Choroid plexus epithelial cell (primary cell): ENCODE measurements at regions not wholly inside any gene's neighbourhood (a gene's known extent, or its start where the extent isn't known, plus 50 kb on each side); places are given as distances from the start of the nearest gene placed in this dataset.
A peak's percentile ranks its signal among the peaks of the same experiment; 100 is the strongest.

ENCODE experiments used
- DNase-seq: peaks from one replicate; pipeline ENCODE4 v3.0.0-alpha.2; 2010; ENCODE audit warnings: low read depth
- H3K4me3 ChIP-seq: 2 replicates; pipeline ENCODE4 v1.5.1; 2011; ENCODE audit warnings: low read depth, mild to moderate bottlenecking, control low read depth, low read length, moderate library complexity
- CTCF ChIP-seq: conservative IDR thresholded peaks from 2 replicates; pipeline ENCODE4 v1.5.1; 2011; ENCODE audit warnings: low read depth, mild to moderate bottlenecking, control low read depth, inconsistent platforms, low read length, moderate library complexity

- no peak overlapping the region for H3K4me3 ChIP-seq
- peak; percentile 6 for TF ChIP-seq CTCF
- DNase-seq, result no peak
Observed at GRCh38 chr4:144572660-144573059, 73.3 kb upstream of the HHIP start.

GRCh38 chr4:144574000-144574399, 72.0 kb upstream of the HHIP start:
- no peak for DNase-seq
- TF ChIP-seq CTCF, result no peak
- no peak overlapping the region for H3K4me3 ChIP-seq

GRCh38 chr4:144574509-144574908, 71.4 kb upstream of the HHIP start:
- no peak for DNase-seq
- TF ChIP-seq CTCF, result no peak
- no peak overlapping the region for H3K4me3 ChIP-seq

- no peak for DNase-seq
- TF ChIP-seq CTCF, result peak; percentile 34
- H3K4me3 ChIP-seq, result no peak overlapping the region
Observed at GRCh38 chr4:144575181-144575580, 70.8 kb upstream of the HHIP start.

- no peak for TF ChIP-seq CTCF
- no peak overlapping the region for H3K4me3 ChIP-seq
- DNase-seq, result no peak
Observed at GRCh38 chr4:144578681-144579080, 67.3 kb upstream of the HHIP start.

- peak; percentile 83 for DNase-seq
- TF ChIP-seq CTCF, result no peak
- no peak overlapping the region for H3K4me3 ChIP-seq
Observed at GRCh38 chr4:144579411-144580030, 66.4 kb upstream of the HHIP start.

GRCh38 chr4:144580430-144580829, 65.5 kb upstream of the HHIP start:
- TF ChIP-seq CTCF, result no peak
- no peak for DNase-seq
- no peak overlapping the region for H3K4me3 ChIP-seq
